SH-SY5Y (cell line): ENCODE measurements at regions not wholly inside any gene's neighbourhood (a gene's known extent, or its start where the extent isn't known, plus 50 kb on each side); places are given as distances from the start of the nearest gene placed in this dataset.

Experiments
- GATA2 ChIP-seq: IDR thresholded peaks from 2 replicates; pipeline ENCODE4 v1.6.1; 2011; ENCODE audit warnings: mild to moderate bottlenecking, low read depth, low read length
- GATA3 ChIP-seq: IDR thresholded peaks from 2 replicates; pipeline ENCODE4 v1.6.1; 2011; ENCODE audit warnings: low read depth, mild to moderate bottlenecking, low read length, moderate library complexity

GRCh38 chr4:141406237-141406636 lies 185.5 kb downstream of the ZNF330 start:
- TF ChIP-seq GATA3 (no peak), GATA2 (no peak)
